GM20000 (cell line): ENCODE measurements at regions not wholly inside any gene's neighbourhood (a gene's known extent, or its start where the extent isn't known, plus 50 kb on each side); places are given as distances from the start of the nearest gene placed in this dataset.
A peak's percentile ranks its signal among the peaks of the same experiment; 100 is the strongest.

Experiments used
- DNase-seq: peaks from one replicate; pipeline ENCODE4 v3.0.0; 2012; ENCODE audit warnings: low spot score
- CTCF ChIP-seq: IDR thresholded peaks from 2 replicates; pipeline ENCODE4 v1.5.1; 2012; ENCODE audit warnings: mild to moderate bottlenecking, control low read depth; ENCODE audit errors: extremely low read depth, missing control alignments

- no peak for TF ChIP-seq CTCF
- no peak for DNase-seq
Measured at GRCh38 chr16:86922311-86922710, 344.0 kb downstream of the FOXL1 start.

GRCh38 chr16:86923656-86924055 is 345.3 kb downstream of the FOXL1 start:
- no peak for TF ChIP-seq CTCF
- DNase-seq: no peak

GRCh38 chr16:86924537-86924936 is 346.2 kb downstream of the FOXL1 start:
- TF ChIP-seq CTCF: no peak
- no peak for DNase-seq

GRCh38 chr16:86925067-86925791 is 346.9 kb downstream of the FOXL1 start:
- DNase-seq: no peak
- TF ChIP-seq CTCF: no peak

GRCh38 chr16:86926181-86927094 is 348.1 kb downstream of the FOXL1 start:
- DNase-seq: no peak
- TF ChIP-seq CTCF: no peak

- no peak for TF ChIP-seq CTCF
Measured at GRCh38 chr16:86927699-86928098, 349.4 kb downstream of the FOXL1 start.

GRCh38 chr16:86928523-86929011 is 350.2 kb downstream of the FOXL1 start:
- no peak for TF ChIP-seq CTCF
- DNase-seq: peak; percentile 67

More at GRCh38 chr16:86927699-86928098, 349.4 kb downstream of the FOXL1 start:
- DNase-seq: no peak
